ENCODE measurements at regions not wholly inside any gene's neighbourhood (a gene's known extent, or its start where the extent isn't known, plus 50 kb on each side); places are given as distances from the start of the nearest gene placed in this dataset.

GRCh38 chr12:93242154-93242972 is 135.4 kb upstream of the NUDT4 start:
- peaks cover 30% of the 10 kb centered on the region for H3K4me1 Mint-ChIP-seq (ENCODE audit: low read depth)
- H3K27ac Mint-ChIP-seq = no peak overlapping the region
- no peak for TF ChIP-seq CTCF (IDR thresholded peaks at IDR 0.05)
- H3K9me3 Mint-ChIP-seq = peaks cover 9% of the 10 kb centered on the region
- DNase-seq (no peak), ATAC-seq (no peak)
- intact Hi-C loops (cut with micrococcal nuclease) = no loop called here
- H3K27me3 Mint-ChIP-seq = no peaks in the 10 kb centered on the region
- H3K36me3 Mint-ChIP-seq (ENCODE audit: low read depth) = no peaks in the 10 kb centered on the region
- H3K4me3 Mint-ChIP-seq = no peak overlapping the region
- CTCF ChIA-PET = interaction anchor here (0.7 to 1.2 kb wide), 3 partner anchors 26 to 145 kb away, joined by 3 read pairs; no protein-coding TSS in a partner anchor
- POLR2A ChIA-PET = interaction anchor here (0.6 kb wide), 1 partner anchor 225 kb away, joined by 3 read pairs; the partner anchor contains the start of gene MRPL42

DNA sequence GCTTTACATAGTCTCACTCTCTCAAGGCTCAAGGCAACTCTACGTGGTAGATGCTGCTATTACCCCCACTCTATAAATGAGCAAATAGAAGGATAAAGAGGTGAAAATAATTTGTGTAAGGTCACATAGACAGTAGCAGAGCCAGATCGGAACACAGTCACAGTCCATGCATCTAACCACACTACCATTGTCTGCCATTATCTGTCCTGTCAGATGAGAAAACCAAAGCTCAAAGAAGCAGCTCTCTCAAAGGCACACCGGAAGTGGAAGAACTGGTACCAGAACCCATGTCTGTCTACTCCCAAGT is 134.4 kb upstream of the NUDT4 start:
- no peak for TF ChIP-seq CTCF (IDR thresholded peaks at IDR 0.05)
- no peak overlapping the region for H3K4me3 Mint-ChIP-seq
- DNase-seq (no peak), ATAC-seq (no peak)
- intact Hi-C loops (cut with micrococcal nuclease) = no loop called here
- peaks cover 33% of the 10 kb centered on the region for H3K4me1 Mint-ChIP-seq (ENCODE audit: low read depth)
- ChIA-PET POLR2A (interaction anchor here (1.4 kb wide), 1 partner anchor 147 kb away, joined by 3 read pairs; no protein-coding TSS in a partner anchor), CTCF (no interaction called here)
- no peaks in the 10 kb centered on the region for H3K36me3 Mint-ChIP-seq (ENCODE audit: low read depth)
- H3K27ac Mint-ChIP-seq = no peak overlapping the region
- H3K27me3 Mint-ChIP-seq = no peaks in the 10 kb centered on the region
- peaks cover 9% of the 10 kb centered on the region for H3K9me3 Mint-ChIP-seq

DNA sequence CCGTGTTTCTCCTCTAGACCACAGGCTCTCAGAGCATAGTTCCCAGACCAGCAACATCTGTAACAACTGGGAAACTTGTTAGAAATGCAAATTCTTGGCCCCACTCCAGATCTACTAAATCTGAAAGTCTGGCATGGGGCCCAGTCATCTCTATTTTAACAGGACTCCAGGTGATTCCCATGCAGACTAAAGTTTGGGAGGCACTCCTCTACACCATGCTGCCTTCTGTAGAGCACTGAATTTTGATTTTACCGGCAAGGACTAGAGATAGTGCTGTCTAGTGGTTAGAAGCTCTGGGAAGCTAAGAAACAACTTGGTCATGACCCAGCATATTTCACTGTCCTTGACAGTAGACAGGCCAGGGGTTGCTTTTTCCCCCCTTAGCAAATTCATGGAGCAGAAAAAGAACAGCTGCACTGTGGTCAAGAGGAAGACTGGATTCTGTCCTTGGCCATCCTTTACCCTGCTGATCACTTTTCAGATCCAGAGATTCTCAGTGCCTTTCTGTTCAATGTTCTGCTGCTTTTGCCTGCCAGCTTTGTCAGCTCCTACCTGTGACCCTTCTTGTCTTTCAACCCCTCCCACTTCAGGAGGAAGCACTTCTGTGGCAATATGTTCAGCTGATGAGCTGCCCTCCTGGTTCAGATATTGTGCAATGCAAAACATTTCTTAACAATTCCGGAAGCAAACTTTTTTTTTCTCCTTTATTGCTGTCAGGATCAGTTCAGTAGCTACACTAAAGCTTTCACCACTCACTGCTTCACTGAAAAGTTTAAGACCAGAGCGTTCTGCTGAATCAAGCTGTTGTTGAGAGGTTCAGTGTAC is 133.8 kb upstream of the NUDT4 start:
- CTCF ChIA-PET = interaction anchor here (1.0 to 2.0 kb wide), 8 partner anchors 16 to 257 kb away, joined by 3 to 9 read pairs (median 5); no protein-coding TSS in a partner anchor
- peaks cover 38% of the 10 kb centered on the region for H3K4me1 Mint-ChIP-seq (ENCODE audit: low read depth)
- ATAC-seq (peak; percentile 34), DNase-seq (peak; percentile 45)
- no peaks in the 10 kb centered on the region for H3K27me3 Mint-ChIP-seq
- peak overlapping the region; percentile 92 for H3K27ac Mint-ChIP-seq
- no peak for TF ChIP-seq CTCF (IDR thresholded peaks at IDR 0.05)
- peaks cover 9% of the 10 kb centered on the region for H3K9me3 Mint-ChIP-seq
- no peaks in the 10 kb centered on the region for H3K36me3 Mint-ChIP-seq (ENCODE audit: low read depth)
- POLR2A ChIA-PET = interaction anchor here (0.8 to 1.6 kb wide), 3 partner anchors 69 to 147 kb away, joined by 3 to 4 read pairs (median 4); no protein-coding TSS in a partner anchor
- intact Hi-C loops (cut with micrococcal nuclease) = no loop called here
- H3K4me3 Mint-ChIP-seq = peak overlapping the region; percentile 60

DNA sequence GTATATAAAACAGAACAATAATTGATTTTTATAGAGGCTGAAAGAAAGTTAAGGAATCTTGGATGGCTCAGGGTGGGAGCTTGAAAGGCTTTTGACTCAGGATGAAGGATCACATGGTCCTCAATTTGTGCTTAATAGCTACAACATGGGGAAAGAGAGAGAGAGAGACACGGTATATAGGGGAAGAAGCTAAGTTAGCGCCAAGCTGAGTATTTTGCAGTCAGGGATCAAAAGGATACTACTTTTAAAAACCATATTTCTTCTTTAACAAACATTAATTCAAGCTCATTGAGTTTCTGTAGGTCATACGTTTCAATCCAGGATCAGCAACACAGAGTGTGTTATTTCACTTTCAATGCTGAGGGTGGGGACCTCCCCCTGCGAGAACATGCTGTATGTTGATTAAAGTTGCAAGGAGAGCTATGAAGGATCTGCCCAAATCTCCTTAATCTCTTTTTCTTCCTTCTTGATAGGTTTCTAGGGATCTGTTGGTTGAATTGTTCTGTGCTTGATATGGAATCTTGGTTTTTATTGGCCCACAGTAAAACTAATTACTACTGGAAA is 133.1 kb upstream of the NUDT4 start:
- Mint-ChIP-seq H3K4me1 (ENCODE audit: low read depth) (peaks cover 45% of the 10 kb centered on the region), H3K27me3 (no peaks in the 10 kb centered on the region), H3K36me3 (ENCODE audit: low read depth) (no peaks in the 10 kb centered on the region), H3K27ac (peak overlapping the region; percentile 92), H3K9me3 (peaks cover 6% of the 10 kb centered on the region), H3K4me3 (peak overlapping the region; percentile 60)
- intact Hi-C loops (cut with micrococcal nuclease) = no loop called here
- TF ChIP-seq CTCF (IDR thresholded peaks at IDR 0.05) = no peak
- ChIA-PET POLR2A (interaction anchor here (0.8 to 1.6 kb wide), 2 partner anchors 69 to 134 kb away, joined by 4 read pairs; no protein-coding TSS in a partner anchor), CTCF (interaction anchor here (1.0 to 2.0 kb wide), 8 partner anchors 16 to 258 kb away, joined by 3 to 9 read pairs (median 5); no protein-coding TSS in a partner anchor)
- DNase-seq (peak; percentile 71), ATAC-seq (peak; percentile 58)
